AG04449 (cell line): ENCODE measurements at regions not wholly inside any gene's neighbourhood (a gene's known extent, or its start where the extent isn't known, plus 50 kb on each side); places are given as distances from the start of the nearest gene placed in this dataset.
"Not testable (repeated sequence)": the region's sequence is repeated elsewhere in the genome, so short reads cannot be mapped to it uniquely, and the experiment has no call there.

Experiments used
- CTCF ChIA-PET: fragments of 350-600 bp; formaldehyde crosslinking; extraction: SDS; loops from one replicate; lab custom pipeline; 2021; ENCODE audit warnings: antibody characterized with exemption; lab: Yijun Ruan, JAX
- POLR2A ChIA-PET: fragments of 400-600, 350-600 bp; formaldehyde crosslinking; extraction: SDS; loops from one replicate; lab custom pipeline; 2020; ENCODE audit warnings: antibody characterized with exemption, inconsistent platforms; lab: Yijun Ruan, JAX
- DNase-seq: peaks from one replicate; pipeline ENCODE4 v3.0.0-alpha.2; 2010; ENCODE audit warnings: low read depth, low spot score
- H3K4me3 ChIP-seq: 2 replicates; pipeline ENCODE4 v1.5.1; 2011; ENCODE audit warnings: low read depth, mild to moderate bottlenecking, control low read depth, low read length
- TF ChIP-seq, protein P1 (sequence below): IDR thresholded peaks from one replicate; pipeline ENCODE4 v1.5.1; 2011; ENCODE audit warnings: mild to moderate bottlenecking, moderate library complexity, low read length, control low read depth, inconsistent platforms; ENCODE audit not compliant: insufficient read depth; ENCODE audit errors: missing control alignments

DNA sequence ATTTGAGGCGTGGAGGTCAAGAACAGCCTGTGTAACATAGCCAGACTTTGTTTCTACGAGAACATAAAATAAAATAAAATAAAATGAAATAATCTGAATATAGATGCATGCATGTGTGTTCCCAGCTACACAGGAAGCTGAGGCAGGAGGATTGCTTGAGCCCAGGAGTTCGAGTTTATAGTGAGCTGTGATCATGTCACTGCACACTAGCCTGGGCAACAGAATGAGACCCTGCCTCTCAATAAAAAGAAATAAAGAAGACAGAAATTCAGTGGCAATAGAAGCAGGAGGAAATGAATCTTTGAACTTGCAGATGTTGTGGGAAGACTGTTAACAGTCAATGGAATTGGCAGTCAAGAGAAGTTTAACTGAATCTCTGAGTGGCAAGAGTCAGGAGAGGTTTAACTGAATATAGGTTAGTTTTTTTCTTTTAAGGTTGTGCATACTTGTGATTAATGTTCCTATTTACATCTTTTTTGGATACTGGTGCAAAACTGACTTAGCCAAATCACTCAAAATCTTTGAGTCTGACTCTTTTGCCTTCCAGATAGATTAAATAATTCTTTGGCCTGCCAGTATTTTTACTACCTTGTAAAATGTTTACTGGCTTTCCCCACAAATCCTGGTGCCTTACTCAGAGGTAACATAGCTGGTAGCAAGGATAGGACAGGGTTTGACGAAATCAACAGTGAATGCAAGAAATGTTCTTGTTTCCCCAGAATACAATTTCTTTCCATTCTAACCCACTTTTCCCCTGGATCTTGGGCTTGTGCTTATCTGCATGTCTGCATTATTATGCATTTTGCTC, 361.4 kb downstream of the PDCD6IP start:
- POLR2A ChIA-PET: no interaction called here

DNA sequence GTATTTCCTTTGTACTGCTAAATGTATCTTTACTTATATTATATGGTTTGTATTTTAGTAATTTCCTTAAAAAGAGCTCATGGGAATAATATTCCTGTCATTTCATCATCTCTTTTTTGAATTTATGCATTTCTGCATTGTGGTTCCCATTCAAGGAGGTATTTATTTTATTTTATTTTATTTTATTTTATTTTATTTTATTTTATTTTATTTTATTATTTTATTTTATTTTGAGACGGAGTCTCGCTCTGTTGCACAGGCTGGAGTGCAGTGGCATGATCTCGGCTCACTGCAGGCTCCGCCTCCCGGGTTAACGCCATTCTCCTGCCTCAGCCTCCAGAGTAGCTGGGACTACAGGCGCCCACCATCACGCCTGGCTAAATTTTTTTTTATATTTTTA, 371.2 kb downstream of the PDCD6IP start:
- H3K4me3 ChIP-seq, DNase-seq, POLR2A ChIA-PET: not testable (repeated sequence)
- CTCF ChIA-PET: interaction anchor here (1.5 kb wide), 1 partner anchor 10 kb away, joined by 3 read pairs; no protein-coding TSS in a partner anchor

More for the DNA sequence above, 361.4 kb downstream of the PDCD6IP start:
- CTCF ChIA-PET: no interaction called here
- no peak for DNase-seq
- H3K4me3 ChIP-seq: no peak overlapping the region
- TF ChIP-seq, protein P1, sequence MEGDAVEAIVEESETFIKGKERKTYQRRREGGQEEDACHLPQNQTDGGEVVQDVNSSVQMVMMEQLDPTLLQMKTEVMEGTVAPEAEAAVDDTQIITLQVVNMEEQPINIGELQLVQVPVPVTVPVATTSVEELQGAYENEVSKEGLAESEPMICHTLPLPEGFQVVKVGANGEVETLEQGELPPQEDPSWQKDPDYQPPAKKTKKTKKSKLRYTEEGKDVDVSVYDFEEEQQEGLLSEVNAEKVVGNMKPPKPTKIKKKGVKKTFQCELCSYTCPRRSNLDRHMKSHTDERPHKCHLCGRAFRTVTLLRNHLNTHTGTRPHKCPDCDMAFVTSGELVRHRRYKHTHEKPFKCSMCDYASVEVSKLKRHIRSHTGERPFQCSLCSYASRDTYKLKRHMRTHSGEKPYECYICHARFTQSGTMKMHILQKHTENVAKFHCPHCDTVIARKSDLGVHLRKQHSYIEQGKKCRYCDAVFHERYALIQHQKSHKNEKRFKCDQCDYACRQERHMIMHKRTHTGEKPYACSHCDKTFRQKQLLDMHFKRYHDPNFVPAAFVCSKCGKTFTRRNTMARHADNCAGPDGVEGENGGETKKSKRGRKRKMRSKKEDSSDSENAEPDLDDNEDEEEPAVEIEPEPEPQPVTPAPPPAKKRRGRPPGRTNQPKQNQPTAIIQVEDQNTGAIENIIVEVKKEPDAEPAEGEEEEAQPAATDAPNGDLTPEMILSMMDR: no peak

- H3K4me3 ChIP-seq: no peak overlapping the region
- no peak for DNase-seq
- ChIA-PET CTCF (no interaction called here), POLR2A (no interaction called here)
- TF ChIP-seq, protein P1: no peak
These were observed 376.3 kb downstream of the PDCD6IP start for GRCh38 chr3:34174740-34175139.

GRCh38 chr3:34175636-34176176, 377.3 kb downstream of the PDCD6IP start:
- no peak for DNase-seq

DNA sequence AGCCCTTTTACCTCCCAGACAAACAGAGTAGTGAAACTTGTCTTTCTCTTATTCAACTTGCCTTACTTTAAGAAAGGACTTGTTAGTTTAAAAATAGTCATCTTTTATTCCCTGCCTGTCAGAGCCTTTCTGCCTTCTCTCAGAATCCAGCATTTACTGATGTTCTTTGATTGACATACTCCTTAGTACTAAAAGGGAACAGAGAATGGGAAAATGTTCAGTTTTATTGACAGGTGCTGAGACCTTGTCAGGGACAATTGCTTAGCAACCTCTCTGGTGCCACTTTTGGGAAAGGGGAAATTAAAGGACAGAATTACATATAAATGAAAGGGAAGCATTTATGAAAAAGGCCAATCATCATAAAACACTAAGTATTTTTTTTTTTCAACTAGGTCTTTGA, 378.3 kb downstream of the PDCD6IP start:
- TF ChIP-seq, protein P1: no peak
- no peak for DNase-seq
- ChIA-PET CTCF (no interaction called here), POLR2A (no interaction called here)
- no peak overlapping the region for H3K4me3 ChIP-seq

More at GRCh38 chr3:34175636-34176176, 377.3 kb downstream of the PDCD6IP start:
- POLR2A ChIA-PET: no interaction called here
- TF ChIP-seq, protein P1: no peak
- CTCF ChIA-PET: no interaction called here
- no peak overlapping the region for H3K4me3 ChIP-seq

- ChIA-PET CTCF (interaction anchor here (1.2 to 1.4 kb wide), 2 partner anchors 81 to 82 kb away, joined by 4 to 5 read pairs; no protein-coding TSS in a partner anchor), POLR2A (interaction anchor here (0.6 to 1.3 kb wide), 4 partner anchors 17 to 166 kb away, joined by 4 to 5 read pairs (median 4); no protein-coding TSS in a partner anchor)
- TF ChIP-seq, protein P1: no peak
- peak; percentile 61 for DNase-seq
- H3K4me3 ChIP-seq: no peak overlapping the region
These were observed 380.0 kb downstream of the PDCD6IP start for GRCh38 chr3:34178415-34178814.
